Endothelial cell of umbilical vein (primary cell): ENCODE measurements at regions not wholly inside any gene's neighbourhood (a gene's known extent, or its start where the extent isn't known, plus 50 kb on each side); places are given as distances from the start of the nearest gene placed in this dataset.

Source experiments
- BruUV-seq: library from RNA; stranded (reverse); fragments of 400-500 nt; replicated peaks from 2 replicates; lab custom pipeline; 2021; lab: Mats Ljungman, UMichigan
- CTCF ChIA-PET: fragments of 300-600, 350-600 bp; sonication (Branson Sonifier 250); formaldehyde crosslinking; loops from one replicate; lab custom pipeline; 2021; ENCODE audit warnings: antibody characterized with exemption, inconsistent platforms; lab: Charles Lee
- POLR2A ChIA-PET: fragments of 300-600, 350-600 bp; sonication (Branson Sonifier 250); formaldehyde crosslinking; loops from one replicate; lab custom pipeline; 2021; ENCODE audit warnings: antibody characterized with exemption, inconsistent platforms; lab: Charles Lee
- DNase-seq: peaks from one replicate; pipeline ENCODE4 v3.0.0-alpha.2; 2011; ENCODE audit warnings: low read depth, low spot score
- FAIRE-seq: peaks from 2 replicates; lab custom pipeline; 2011; peaks lifted over from hg19 to GRCh38; lab: Jason Lieb, UNC
- H2AFZ ChIP-seq: 2 replicates; pipeline ENCODE4 v1.6.0; 2012; ENCODE audit warnings: low read depth, low read length, control low read depth, inconsistent platforms
- H3K27ac ChIP-seq: 2 replicates; pipeline ENCODE4 v1.5.1; 2011; ENCODE audit warnings: low read depth, mild to moderate bottlenecking, control low read depth, low read length, moderate library complexity; ENCODE audit not compliant: insufficient read depth
- H3K27me3 ChIP-seq, 2 experiments: 2 replicates each; pipeline versions ENCODE4 v1.6.0 to v1.6.1; 2011; ENCODE audit warnings: low read length in 2 of 2, mixed read lengths in 1 of 2; ENCODE audit not compliant: control insufficient read depth in 2 of 2, insufficient read depth in 2 of 2
- H3K36me3 ChIP-seq, 2 experiments: 2 replicates in 1 of 2; 3 replicates in 1 of 2; pipeline ENCODE4 v1.5.1; 2011; ENCODE audit warnings: low read length in 2 of 2, mild to moderate bottlenecking in 1 of 2, moderate library complexity in 1 of 2; ENCODE audit not compliant: control insufficient read depth in 2 of 2, insufficient read depth in 2 of 2; ENCODE audit errors: extremely low read depth in 1 of 2
- H3K4me1 ChIP-seq: 3 replicates; pipeline ENCODE4 v1.5.1; 2011; ENCODE audit warnings: mild to moderate bottlenecking, low read length; ENCODE audit not compliant: control insufficient read depth, insufficient read depth; ENCODE audit errors: extremely low read depth
- H3K4me2 ChIP-seq: 2 replicates; pipeline ENCODE4 v1.6.1; 2011; ENCODE audit warnings: low read length, control low read depth, mixed read lengths; ENCODE audit not compliant: insufficient read depth
- H3K4me3 ChIP-seq, 3 experiments: fragments of 200-600 bp in 1 of 3; sonication (generic), shearing (Covaris generic) in 1 of 3; replicated peaks in 1 of 3; 2 replicates each; pipeline ENCODE4 v1.5.1; 2011 to 2016; ENCODE audit warnings: control low read depth in 3 of 3, low read length in 3 of 3, mild to moderate bottlenecking in 2 of 3, inconsistent platforms in 1 of 3, low read depth in 1 of 3, moderate library complexity in 1 of 3; ENCODE audit not compliant: insufficient read depth in 1 of 3
- H3K79me2 ChIP-seq: 2 replicates; pipeline ENCODE4 v1.6.0; 2012; ENCODE audit warnings: low read length, inconsistent platforms; ENCODE audit not compliant: control insufficient read depth, insufficient read depth
- H3K9ac ChIP-seq: replicated peaks from 2 replicates; pipeline ENCODE3; 2011; ENCODE audit warnings: low read length, control low read depth; ENCODE audit not compliant: insufficient read depth; ENCODE audit errors: extremely low read depth
- H3K9me1 ChIP-seq: replicated peaks from 3 replicates; pipeline ENCODE4 v1.6.0; 2011; ENCODE audit warnings: mild to moderate bottlenecking, low read length; ENCODE audit not compliant: control insufficient read depth, insufficient read depth; ENCODE audit errors: extremely low read depth
- H3K9me3 ChIP-seq: replicated peaks from 2 replicates; pipeline ENCODE4 v1.5.1; 2012; ENCODE audit warnings: low read length, inconsistent platforms; ENCODE audit not compliant: control insufficient read depth, insufficient read depth
- H4K20me1 ChIP-seq: replicated peaks from 2 replicates; pipeline ENCODE3; 2011; ENCODE audit warnings: mild to moderate bottlenecking, low read length; ENCODE audit not compliant: control insufficient read depth, insufficient read depth; ENCODE audit errors: extremely low read depth
- FOS ChIP-seq: IDR thresholded peaks from 2 replicates; pipeline ENCODE4 v1.6.1; 2011; ENCODE audit warnings: mild to moderate bottlenecking, low read length, moderate library complexity, borderline replicate concordance; ENCODE audit not compliant: insufficient read depth
- JUN ChIP-seq: IDR thresholded peaks from 2 replicates; pipeline ENCODE4 v1.6.1; 2011; ENCODE audit warnings: borderline replicate concordance, low read depth; ENCODE audit not compliant: insufficient read length, insufficient read depth
- MYC ChIP-seq: IDR thresholded peaks from one replicate; pipeline ENCODE4 v1.6.1; 2011; ENCODE audit warnings: mild to moderate bottlenecking, low read depth, low read length
- dilution Hi-C: fragments of 300-500 bp; cut with MboI; formaldehyde crosslinking; loops from one replicate; pipeline ENCODE4 v1.15.0; 2019; ENCODE audit warnings: low sequenced_read_pairs; ENCODE audit not compliant: extremely low pct_ligation_motif_present
- intact Hi-C: fragments of 100-400 bp; cut with micrococcal nuclease; formaldehyde crosslinking; loops from one replicate; pipeline ENCODE4 v1.10.0; 2022
- TF ChIP-seq, protein P1 (sequence below), 2 donors: IDR thresholded peaks; 1 replicate in 1 of 2; 2 replicates in 1 of 2; pipeline ENCODE4 v1.5.1; 2011; ENCODE audit warnings: low read length in 2 of 2, mild to moderate bottlenecking in 2 of 2, moderate library complexity in 2 of 2, control low read depth in 1 of 2, inconsistent platforms in 1 of 2, low read depth in 1 of 2; ENCODE audit not compliant: insufficient read depth in 1 of 2; ENCODE audit errors: extremely low read depth in 1 of 2

- ChIA-PET CTCF (no interaction called here), POLR2A (no interaction called here)
- BruUV-seq: no TSS peak
- intact Hi-C loops: no loop called here
- H3K36me3 ChIP-seq: no peaks in the 10 kb centered on the region
- no peaks in the 10 kb centered on the region for H3K4me1 ChIP-seq
- no peaks in the 10 kb centered on the region for H3K9me1 ChIP-seq
- H3K4me2 ChIP-seq: no peak overlapping the region
- H3K9me3 ChIP-seq: no peaks in the 10 kb centered on the region
- no peak for TF ChIP-seq MYC
- DNase-seq (no peak), FAIRE-seq (no peak)
- dilution Hi-C loops: no loop called here
- H3K9ac ChIP-seq: no peak overlapping the region
- H3K27me3 ChIP-seq: no peaks in the 10 kb centered on the region
- no peaks in the 10 kb centered on the region for H3K79me2 ChIP-seq
- no peak overlapping the region for H2AFZ ChIP-seq
- no peak overlapping the region for H3K4me3 ChIP-seq
- no peaks in the 10 kb centered on the region for H4K20me1 ChIP-seq
- H3K27ac ChIP-seq: no peak overlapping the region
Observed at GRCh38 chr5:10034001-10034400, 215.7 kb downstream of the ATPSCKMT start.

DNA sequence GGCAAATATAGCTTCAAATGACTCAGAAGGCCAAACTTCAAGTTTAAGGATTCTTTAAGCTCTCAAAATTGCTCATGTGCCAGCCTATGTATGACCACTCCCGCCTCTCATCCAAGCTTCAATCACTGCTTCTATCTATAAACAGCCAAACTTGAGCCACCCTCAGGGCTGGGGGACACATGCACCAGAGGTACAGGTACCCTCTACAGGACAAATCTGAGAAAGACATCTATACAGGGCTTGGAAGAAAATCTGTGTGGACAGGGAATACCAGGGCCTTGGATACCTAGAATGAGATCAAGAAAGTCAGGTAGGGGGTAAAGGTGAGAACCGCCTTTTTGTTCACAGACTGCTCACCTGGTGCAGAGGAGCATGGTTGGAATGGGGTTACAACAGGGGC, 217.9 kb downstream of the ATPSCKMT start:
- CTCF ChIA-PET: no interaction called here
- dilution Hi-C loops: no loop called here
- Histone ChIP-seq H3K9ac (no peak overlapping the region), H3K27ac (no peak overlapping the region), H3K9me1 (no peaks in the 10 kb centered on the region), H3K79me2 (no peaks in the 10 kb centered on the region), H3K4me2 (no peak overlapping the region), H4K20me1 (no peaks in the 10 kb centered on the region), H3K4me3 (no peak overlapping the region), H3K4me1 (no peaks in the 10 kb centered on the region), H2AFZ (no peak overlapping the region), H3K27me3 (no peaks in the 10 kb centered on the region), H3K36me3 (no peaks in the 10 kb centered on the region), H3K9me3 (no peaks in the 10 kb centered on the region)
- FAIRE-seq: no peak
- TF ChIP-seq MYC (no peak), JUN (no peak), FOS (no peak)
- TF ChIP-seq, protein P1, sequence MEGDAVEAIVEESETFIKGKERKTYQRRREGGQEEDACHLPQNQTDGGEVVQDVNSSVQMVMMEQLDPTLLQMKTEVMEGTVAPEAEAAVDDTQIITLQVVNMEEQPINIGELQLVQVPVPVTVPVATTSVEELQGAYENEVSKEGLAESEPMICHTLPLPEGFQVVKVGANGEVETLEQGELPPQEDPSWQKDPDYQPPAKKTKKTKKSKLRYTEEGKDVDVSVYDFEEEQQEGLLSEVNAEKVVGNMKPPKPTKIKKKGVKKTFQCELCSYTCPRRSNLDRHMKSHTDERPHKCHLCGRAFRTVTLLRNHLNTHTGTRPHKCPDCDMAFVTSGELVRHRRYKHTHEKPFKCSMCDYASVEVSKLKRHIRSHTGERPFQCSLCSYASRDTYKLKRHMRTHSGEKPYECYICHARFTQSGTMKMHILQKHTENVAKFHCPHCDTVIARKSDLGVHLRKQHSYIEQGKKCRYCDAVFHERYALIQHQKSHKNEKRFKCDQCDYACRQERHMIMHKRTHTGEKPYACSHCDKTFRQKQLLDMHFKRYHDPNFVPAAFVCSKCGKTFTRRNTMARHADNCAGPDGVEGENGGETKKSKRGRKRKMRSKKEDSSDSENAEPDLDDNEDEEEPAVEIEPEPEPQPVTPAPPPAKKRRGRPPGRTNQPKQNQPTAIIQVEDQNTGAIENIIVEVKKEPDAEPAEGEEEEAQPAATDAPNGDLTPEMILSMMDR (IDR thresholded peaks at IDR 0.05; ENCODE audit: extremely low read depth in 1 of 2, insufficient read depth in 1 of 2, low read depth in 1 of 2, low read length in 2 of 2): no peak
- no TSS peak for BruUV-seq
- DNase-seq: no peak
- intact Hi-C loops: no loop called here
- POLR2A ChIA-PET: no interaction called here
